Body of pancreas (tissue), 4 donors: ENCODE measurements at regions not wholly inside any gene's neighbourhood (a gene's known extent, or its start where the extent isn't known, plus 50 kb on each side); places are given as distances from the start of the nearest gene placed in this dataset.
"Not testable (repeated sequence)": the region's sequence is repeated elsewhere in the genome, so short reads cannot be mapped to it uniquely, and the experiment has no call there.

Experiments used
- ATAC-seq: fragments of 150-250 bp; one replicate; pipeline ENCODE4 v1.9.1; 2016
- DNase-seq, 4 donors: peaks; one replicate each; pipeline ENCODE4 v3.0.0-alpha.2; 2019
- H3K27ac ChIP-seq, 4 donors: fragments of 200-600 bp; sonication (generic); 1 replicate in 3 of 4; 2 replicates in 1 of 4; pipeline versions ENCODE4 v1.5.1 to v1.6.1; 2016 to 2019; ENCODE audit warnings: mild to moderate bottlenecking in 1 of 4, mixed read lengths in 1 of 4, moderate library complexity in 1 of 4
- H3K27me3 ChIP-seq, 2 donors: fragments of 200-600 bp; sonication (generic); one replicate each; pipeline ENCODE4 v1.6.0; 2016; ENCODE audit warnings: mild to moderate bottlenecking in 1 of 2
- H3K36me3 ChIP-seq, 2 donors: fragments of 200-600 bp; sonication (generic); replicated peaks in 1 of 2; 2 replicates each; pipeline ENCODE4 v1.5.1; 2016; ENCODE audit warnings: low read depth in 2 of 2; ENCODE audit not compliant: insufficient read depth in 1 of 2
- H3K4me1 ChIP-seq: fragments of 200-600 bp; sonication (generic); one replicate; pipeline ENCODE4 v1.6.0; 2016
- H3K4me3 ChIP-seq, 2 donors: fragments of 200-600 bp; sonication (generic); 1 replicate in 1 of 2; 2 replicates in 1 of 2; pipeline ENCODE4 v1.5.1; 2016 to 2019
- H3K9me3 ChIP-seq, 3 donors: fragments of 200-600 bp; sonication (generic); 1 replicate in 2 of 3; 2 replicates in 1 of 3; pipeline ENCODE4 v1.5.1; 2016
- CTCF ChIP-seq, 7 experiments: fragments of 450-650 bp in 4 of 7; fragments of 200-600 bp in 3 of 7; sonication (generic) in 3 of 7; IDR thresholded peaks; one replicate each; pipeline ENCODE4 v1.5.1; 2016 to 2019; ENCODE audit warnings: antibody characterized with exemption in 7 of 7
- POLR2A ChIP-seq, 3 donors: fragments of 450-650 bp; IDR thresholded peaks; one replicate each; pipeline ENCODE4 v1.6.1; 2016; ENCODE audit warnings: antibody characterized with exemption in 3 of 3, mild to moderate bottlenecking in 2 of 3
- WGBS, 2 donors: methylation state at CpG; one replicate each; pipeline ENCODE4 v1.1.5; 2017; 5-methylcytosine and 5-hydroxymethylcytosine counted together
- intact Hi-C: fragments of 100-400 bp; cut with DNase I; formaldehyde crosslinking; loops from one replicate; pipeline ENCODE4 v1.15.1; 2023

GRCh38 chr5:109561447-109561846 lies 128.3 kb upstream of the MAN2A1 start:
- ATAC-seq: no peak
- H3K9me3 ChIP-seq: no peaks in the 10 kb centered on the region
- H3K27me3 ChIP-seq: no peaks in the 10 kb centered on the region
- no peaks in the 10 kb centered on the region for H3K4me1 ChIP-seq
- intact Hi-C loops: no loop called here
- no peak overlapping the region for H3K27ac ChIP-seq
- TF ChIP-seq POLR2A (IDR thresholded peaks at IDR 0.05) (no peak), CTCF (IDR thresholded peaks at IDR 0.05) (no peak)
- DNase-seq: no peak
- H3K36me3 ChIP-seq: no peaks in the 10 kb centered on the region
- no peak overlapping the region for H3K4me3 ChIP-seq

- Histone ChIP-seq H3K27me3 (no peaks in the 10 kb centered on the region), H3K4me1 (no peaks in the 10 kb centered on the region), H3K9me3 (no peaks in the 10 kb centered on the region), H3K36me3 (no peaks in the 10 kb centered on the region), H3K27ac (no peak overlapping the region), H3K4me3 (no peak overlapping the region)
- WGBS, 2 donors: 73 to 85% methylated on average over 7 of the region's 7 CpGs
- intact Hi-C loops: no loop called here
- ATAC-seq (no peak), DNase-seq (no peak)
- TF ChIP-seq CTCF (IDR thresholded peaks at IDR 0.05) (no peak), POLR2A (IDR thresholded peaks at IDR 0.05) (no peak)
Measured at GRCh38 chr5:109560554-109560953, 129.2 kb upstream of the MAN2A1 start.

- H3K36me3 ChIP-seq: no peaks in the 10 kb centered on the region
- no peak overlapping the region for H3K4me3 ChIP-seq
- DNase-seq (no peak), ATAC-seq (no peak)
- 84 to 95% methylated on average over 2 of the region's 2 CpGs for WGBS, 2 donors
- H3K27ac ChIP-seq: no peak overlapping the region
- H3K27me3 ChIP-seq: no peaks in the 10 kb centered on the region
- intact Hi-C loops: no loop called here
- no peaks in the 10 kb centered on the region for H3K9me3 ChIP-seq
- TF ChIP-seq POLR2A (IDR thresholded peaks at IDR 0.05) (no peak), CTCF (IDR thresholded peaks at IDR 0.05) (no peak)
- H3K4me1 ChIP-seq: no peaks in the 10 kb centered on the region
Measured at GRCh38 chr5:109558952-109559351, 130.8 kb upstream of the MAN2A1 start.

- Histone ChIP-seq H3K27me3 (no peaks in the 10 kb centered on the region), H3K4me3 (no peak overlapping the region), H3K9me3 (no peaks in the 10 kb centered on the region), H3K4me1 (no peaks in the 10 kb centered on the region), H3K36me3 (no peaks in the 10 kb centered on the region), H3K27ac (no peak overlapping the region)
- 55 to 69% methylated on average over 3 of the region's 3 CpGs for WGBS, 2 donors
- no peak for TF ChIP-seq POLR2A (IDR thresholded peaks at IDR 0.05)
- no peak for TF ChIP-seq CTCF (IDR thresholded peaks at IDR 0.05)
- DNase-seq (no peak), ATAC-seq (no peak)
- intact Hi-C loops: no loop called here
Measured at GRCh38 chr5:109558364-109558763, 131.4 kb upstream of the MAN2A1 start.

GRCh38 chr5:109553846-109554245 lies 135.9 kb upstream of the MAN2A1 start:
- no peaks in the 10 kb centered on the region for H3K27me3 ChIP-seq
- no peaks in the 10 kb centered on the region for H3K4me1 ChIP-seq
- intact Hi-C loops: no loop called here
- peaks cover 0 to 5% (median 0%) of the 10 kb centered on the region in 3 donors for H3K9me3 ChIP-seq
- DNase-seq: no peak
- no peaks in the 10 kb centered on the region for H3K36me3 ChIP-seq
- H3K4me3 ChIP-seq: no peak overlapping the region
- WGBS, 2 donors: 78 to 85% methylated on average over 1 of the region's 1 CpG
- TF ChIP-seq POLR2A (IDR thresholded peaks at IDR 0.05) (no peak), CTCF (IDR thresholded peaks at IDR 0.05) (no peak)
- H3K27ac ChIP-seq: no peak overlapping the region
- no peak for ATAC-seq

GRCh38 chr5:109551234-109551633 lies 138.5 kb upstream of the MAN2A1 start:
- H3K27me3 ChIP-seq, H3K9me3 ChIP-seq: not testable (repeated sequence)
- WGBS, 2 donors: 99 to 100% methylated on average over 4 of the region's 4 CpGs

More at GRCh38 chr5:109551234-109551633, 138.5 kb upstream of the MAN2A1 start:
- H3K4me3 ChIP-seq, H3K36me3 ChIP-seq, intact Hi-C loops, DNase-seq, H3K4me1 ChIP-seq, ATAC-seq, H3K27ac ChIP-seq: not testable (repeated sequence)
